Naive thymus-derived CD4-positive, alpha-beta T cell (primary cell): ENCODE measurements at regions not wholly inside any gene's neighbourhood (a gene's known extent, or its start where the extent isn't known, plus 50 kb on each side); places are given as distances from the start of the nearest gene placed in this dataset.

Source experiments
- ATAC-seq: fragments of 150-1000 bp; cut with Tn5 transposase; 2 replicates; pipeline ENCODE4 v1.10.0; 2021; ENCODE audit warnings: mild to moderate bottlenecking, moderate library complexity
- CTCF ChIA-PET: fragments of 350-600 bp; sonication (Branson Sonifier 250); formaldehyde crosslinking; loops from one replicate; lab custom pipeline; 2021; ENCODE audit warnings: antibody characterized with exemption; lab: Charles Lee
- POLR2A ChIA-PET: fragments of 350-600 bp; sonication (Branson Sonifier 250); formaldehyde crosslinking; loops from one replicate; lab custom pipeline; 2021; ENCODE audit warnings: antibody characterized with exemption, inconsistent platforms; lab: Charles Lee
- DNase-seq, 9 donors: peaks; one replicate each; pipeline versions ENCODE4 v3.0.0 to v3.0.0-alpha.2; 2020 to 2022; ENCODE audit warnings: mixed read lengths in 1 of 9
- H3K27ac ChIP-seq: one replicate; pipeline ENCODE4 v1.7.0; 2013; ENCODE audit warnings: mild to moderate bottlenecking, low read depth, low read length, moderate library complexity
- H3K27me3 ChIP-seq, 2 donors: one replicate each; pipeline ENCODE4 v1.7.0; 2013; ENCODE audit warnings: low read length in 2 of 2, mild to moderate bottlenecking in 2 of 2, moderate library complexity in 2 of 2; ENCODE audit not compliant: control insufficient read depth in 2 of 2, insufficient read depth in 2 of 2
- H3K36me3 ChIP-seq, 3 experiments: 1 replicate in 2 of 3; 2 replicates in 1 of 3; pipeline ENCODE4 v1.7.0; 2013; ENCODE audit warnings: low read length in 3 of 3, mild to moderate bottlenecking in 3 of 3, moderate library complexity in 1 of 3; ENCODE audit not compliant: insufficient read depth in 3 of 3, control insufficient read depth in 2 of 3
- H3K4me1 ChIP-seq, 2 donors: one replicate each; pipeline ENCODE4 v1.7.0; 2013; ENCODE audit warnings: low read length in 2 of 2, mild to moderate bottlenecking in 2 of 2, moderate library complexity in 1 of 2; ENCODE audit not compliant: control insufficient read depth in 2 of 2, insufficient read depth in 2 of 2
- H3K4me3 ChIP-seq: 2 replicates; pipeline ENCODE4 v1.7.0; 2013; ENCODE audit warnings: mild to moderate bottlenecking, low read length
- H3K9me3 ChIP-seq, 3 experiments: 1 replicate in 2 of 3; 2 replicates in 1 of 3; pipeline ENCODE4 v1.7.0; 2013; ENCODE audit warnings: low read length in 3 of 3; ENCODE audit not compliant: control insufficient read depth in 2 of 3
- H3K27ac Mint-ChIP-seq, 9 donors: one replicate each; pipeline ENCODE4 v1.8.0; 2020 to 2022; ENCODE audit warnings: mixed read lengths in 9 of 9, mild to moderate bottlenecking in 8 of 9, moderate library complexity in 5 of 9, inconsistent platforms in 2 of 9
- H3K27me3 Mint-ChIP-seq, 5 donors: one replicate each; pipeline ENCODE4 v1.8.0; 2021 to 2022; ENCODE audit warnings: mixed read lengths in 5 of 5, mild to moderate bottlenecking in 1 of 5
- H3K36me3 Mint-ChIP-seq, 5 donors: one replicate each; pipeline ENCODE4 v1.8.0; 2020 to 2022; ENCODE audit warnings: mixed read lengths in 5 of 5, mild to moderate bottlenecking in 3 of 5, inconsistent platforms in 1 of 5
- H3K4me1 Mint-ChIP-seq, 7 donors: one replicate each; pipeline ENCODE4 v1.8.0; 2020 to 2022; ENCODE audit warnings: mixed read lengths in 7 of 7, mild to moderate bottlenecking in 3 of 7, inconsistent platforms in 1 of 7
- H3K4me3 Mint-ChIP-seq, 10 donors: one replicate each; pipeline ENCODE4 v1.8.0; 2020 to 2022; ENCODE audit warnings: mild to moderate bottlenecking in 10 of 10, mixed read lengths in 10 of 10, moderate library complexity in 6 of 10, inconsistent platforms in 2 of 10
- H3K9me3 Mint-ChIP-seq, 11 donors: one replicate each; pipeline ENCODE4 v1.8.0; 2020 to 2022; ENCODE audit warnings: mixed read lengths in 11 of 11, mild to moderate bottlenecking in 4 of 11, inconsistent platforms in 1 of 11, moderate library complexity in 1 of 11
- intact Hi-C, 2 donors: fragments of 100-400 bp; cut with micrococcal nuclease; formaldehyde crosslinking; loops; one replicate each; pipeline ENCODE4 v1.15.1; 2023

DNA sequence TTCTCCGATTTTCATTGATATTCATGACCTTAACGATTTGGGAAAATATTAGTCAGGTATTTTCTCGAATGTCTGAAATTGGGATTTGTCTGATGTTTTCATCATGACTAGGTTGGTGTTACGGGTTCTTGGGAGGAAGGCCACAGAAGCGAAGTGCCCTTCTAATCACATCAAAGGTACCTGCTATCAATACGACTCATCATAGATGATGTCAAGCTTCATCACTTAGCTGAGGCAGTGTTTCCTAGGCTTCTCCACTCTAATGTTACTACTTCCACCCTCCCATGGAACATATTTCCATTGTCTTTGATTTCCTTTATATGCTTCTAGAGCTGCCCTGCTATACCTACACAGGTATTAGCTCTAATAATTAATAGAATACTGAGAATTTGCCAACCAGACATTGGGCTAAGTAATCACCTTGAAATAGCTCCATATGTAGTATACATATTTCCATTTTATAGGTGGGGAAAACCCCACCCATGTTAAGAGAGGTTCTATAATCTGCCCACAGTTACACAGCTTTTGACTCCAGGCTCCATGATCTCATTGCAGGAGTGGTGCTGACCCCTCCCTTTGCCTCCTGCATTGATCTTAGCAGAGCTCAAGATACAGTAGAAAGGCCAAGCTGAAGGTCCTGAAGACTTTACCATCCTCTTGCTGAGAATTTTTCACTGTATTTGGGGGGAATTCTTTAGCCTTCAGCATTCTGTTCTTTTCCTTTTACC, 238.6 kb upstream of the ADAMTSL1 start:
- DNase-seq, result no peak
- Mint-ChIP-seq H3K4me3 (no peak overlapping the region), H3K9me3 (peaks cover 0 to 8% (median 0%) of the 10 kb centered on the region in 11 donors), H3K4me1 (no peaks in the 10 kb centered on the region), H3K27me3 (peaks cover 0 to 33% (median 16%) of the 10 kb centered on the region in 5 donors), H3K27ac (no peak overlapping the region), H3K36me3 (no peaks in the 10 kb centered on the region)
- Histone ChIP-seq H3K4me3 (no peak overlapping the region), H3K4me1 (no peaks in the 10 kb centered on the region), H3K27ac (no peak overlapping the region), H3K36me3 (no peaks in the 10 kb centered on the region), H3K9me3 (no peaks in the 10 kb centered on the region), H3K27me3 (no peaks in the 10 kb centered on the region)
- intact Hi-C loops, result no loop called here
- ATAC-seq, result no peak
- CTCF ChIA-PET, result interaction anchor here (0.9 kb wide), 1 partner anchor 22 kb away, joined by 3 read pairs; no protein-coding TSS in a partner anchor
- POLR2A ChIA-PET, result no interaction called here

DNA sequence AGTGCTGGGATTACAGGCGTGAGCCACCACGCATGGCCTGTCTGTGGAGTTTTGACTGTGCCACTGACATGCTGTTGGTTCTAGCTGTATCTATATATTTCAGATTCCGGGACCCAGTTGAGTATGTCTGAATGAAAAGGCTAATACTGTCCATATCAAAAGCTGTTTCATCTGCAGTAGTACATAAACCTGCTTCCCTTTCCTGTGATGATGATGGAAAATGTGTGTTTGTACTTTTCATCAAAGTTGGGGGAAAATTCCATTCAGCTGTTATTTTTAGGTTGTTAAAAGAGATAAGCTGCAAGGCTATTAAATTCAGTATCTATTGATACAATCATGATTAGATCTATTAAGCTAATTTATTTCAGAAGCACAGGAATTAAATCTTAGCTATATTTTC, 237.6 kb upstream of the ADAMTSL1 start:
- H3K27me3 ChIP-seq, result no peaks in the 10 kb centered on the region
- no peaks in the 10 kb centered on the region for H3K36me3 ChIP-seq
- ChIA-PET POLR2A (no interaction called here), CTCF (interaction anchor here (0.6 kb wide), 1 partner anchor 91 kb away, joined by 3 read pairs; no protein-coding TSS in a partner anchor)
- no peaks in the 10 kb centered on the region for H3K9me3 ChIP-seq
- no peak for DNase-seq
- no peaks in the 10 kb centered on the region for H3K4me1 ChIP-seq
- Mint-ChIP-seq H3K27me3 (peaks cover 0 to 30% (median 16%) of the 10 kb centered on the region in 5 donors), H3K4me1 (no peaks in the 10 kb centered on the region), H3K36me3 (no peaks in the 10 kb centered on the region), H3K9me3 (peaks cover 0 to 8% (median 0%) of the 10 kb centered on the region in 11 donors), H3K27ac (no peak overlapping the region), H3K4me3 (no peak overlapping the region)
- intact Hi-C loops, result no loop called here
- no peak overlapping the region for H3K27ac ChIP-seq
- no peak overlapping the region for H3K4me3 ChIP-seq
- no peak for ATAC-seq

DNA sequence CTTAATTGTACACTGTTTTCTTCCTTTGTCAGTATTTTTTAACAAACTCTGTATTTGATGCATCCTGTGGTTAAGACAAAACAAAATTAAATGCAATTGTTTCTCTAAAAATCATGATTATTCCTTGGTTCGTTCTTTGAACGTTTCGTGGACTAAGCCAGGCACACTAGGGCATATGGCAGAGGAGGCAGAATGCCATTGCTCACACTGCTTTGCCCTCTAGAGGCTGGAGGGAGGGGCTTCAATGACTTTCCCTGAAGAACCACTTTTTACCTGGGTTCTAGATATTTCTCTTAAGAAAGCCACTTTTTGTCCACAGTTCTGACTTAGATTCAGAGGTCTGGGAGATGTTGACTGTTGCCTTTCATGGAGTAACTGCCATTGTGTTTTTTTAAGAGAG, 236.2 kb upstream of the ADAMTSL1 start:
- DNase-seq (no peak), ATAC-seq (no peak)
- CTCF ChIA-PET, result no interaction called here
- Histone ChIP-seq H3K9me3 (no peaks in the 10 kb centered on the region), H3K27me3 (no peaks in the 10 kb centered on the region), H3K27ac (no peak overlapping the region), H3K36me3 (no peaks in the 10 kb centered on the region), H3K4me3 (no peak overlapping the region), H3K4me1 (no peaks in the 10 kb centered on the region)
- POLR2A ChIA-PET, result no interaction called here
- Mint-ChIP-seq H3K27ac (no peak overlapping the region), H3K9me3 (peaks cover 0 to 3% (median 0%) of the 10 kb centered on the region in 11 donors), H3K4me3 (no peak overlapping the region), H3K36me3 (no peaks in the 10 kb centered on the region), H3K4me1 (no peaks in the 10 kb centered on the region), H3K27me3 (peaks cover 0 to 24% (median 17%) of the 10 kb centered on the region in 5 donors)
- intact Hi-C loops, result no loop called here

DNA sequence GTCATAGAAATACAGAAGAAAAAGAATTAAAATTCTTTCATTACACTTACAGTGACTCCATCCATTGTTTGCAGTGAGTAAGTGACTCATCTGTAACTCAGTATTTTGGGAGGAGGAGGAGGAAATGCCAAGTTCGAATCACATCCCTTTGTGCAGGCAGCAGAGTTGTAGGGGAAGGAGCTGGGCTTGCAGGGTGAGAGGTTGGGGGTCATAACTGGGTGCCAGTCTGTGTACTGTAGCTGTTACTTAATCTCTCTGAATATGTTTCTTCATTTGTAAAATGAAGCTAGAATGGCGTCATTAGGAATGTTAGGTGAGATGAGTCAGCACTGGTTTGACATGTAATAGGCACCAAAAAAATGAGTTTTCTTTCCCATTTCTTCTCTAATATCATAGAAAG, 235.7 kb upstream of the ADAMTSL1 start:
- no peak overlapping the region for H3K4me3 Mint-ChIP-seq
- ATAC-seq (no peak), DNase-seq (no peak)
- ChIA-PET POLR2A (no interaction called here), CTCF (no interaction called here)
- H3K36me3 ChIP-seq, result no peaks in the 10 kb centered on the region
- no peaks in the 10 kb centered on the region for H3K9me3 ChIP-seq
- no peaks in the 10 kb centered on the region for H3K27me3 ChIP-seq
- no peak overlapping the region for H3K4me3 ChIP-seq
- H3K27ac ChIP-seq, result no peak overlapping the region
- H3K4me1 Mint-ChIP-seq, result no peaks in the 10 kb centered on the region
- peaks cover 0 to under 1% (median 0%) of the 10 kb centered on the region in 5 donors for H3K36me3 Mint-ChIP-seq
- peaks cover 0 to 23% (median 17%) of the 10 kb centered on the region in 5 donors for H3K27me3 Mint-ChIP-seq
- no peaks in the 10 kb centered on the region for H3K4me1 ChIP-seq
- intact Hi-C loops, result no loop called here
- H3K9me3 Mint-ChIP-seq, result peaks cover 0 to 3% (median 1%) of the 10 kb centered on the region in 11 donors
- no peak overlapping the region for H3K27ac Mint-ChIP-seq

DNA sequence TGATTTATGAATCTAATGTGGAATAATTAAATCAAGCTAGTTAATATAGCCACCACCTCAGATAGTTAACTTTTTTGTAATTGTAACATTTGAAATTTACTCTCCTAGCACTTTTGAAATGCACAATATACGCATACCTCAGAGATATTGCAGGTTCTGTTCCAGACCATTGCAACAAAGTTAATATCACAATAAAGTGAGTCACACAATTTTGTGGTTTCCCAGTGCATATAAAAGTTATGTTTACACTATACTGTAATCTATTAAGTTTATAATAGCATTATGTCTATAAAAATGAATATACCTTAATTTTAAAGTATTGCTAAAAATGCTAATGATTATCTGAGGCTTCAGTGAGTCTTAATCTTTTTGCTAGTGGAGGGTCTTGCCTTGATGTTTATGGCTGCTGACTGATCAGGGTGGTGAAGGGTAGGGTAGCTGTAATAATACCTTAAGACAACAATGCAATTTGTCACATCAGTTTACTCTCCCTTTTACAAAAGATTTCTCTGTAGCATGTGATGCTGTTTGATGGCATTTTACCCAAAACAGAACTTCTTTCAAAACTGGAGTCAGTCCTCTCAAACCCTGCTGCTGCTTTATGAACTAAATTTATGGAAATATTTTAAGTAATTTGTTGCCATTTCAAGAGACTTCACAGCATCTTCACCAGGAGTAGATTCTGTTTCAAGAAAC, 235.1 kb upstream of the ADAMTSL1 start:
- CTCF ChIA-PET, result interaction anchor here (0.5 kb wide), 1 partner anchor 20 kb away, joined by 3 read pairs; no protein-coding TSS in a partner anchor
- Histone ChIP-seq H3K27ac (no peak overlapping the region), H3K4me3 (no peak overlapping the region), H3K9me3 (no peaks in the 10 kb centered on the region), H3K36me3 (no peaks in the 10 kb centered on the region), H3K4me1 (no peaks in the 10 kb centered on the region), H3K27me3 (no peaks in the 10 kb centered on the region)
- Mint-ChIP-seq H3K27me3 (peaks cover 0 to 18% (median 13%) of the 10 kb centered on the region in 5 donors), H3K36me3 (peaks cover 0 to 5% (median 0%) of the 10 kb centered on the region in 5 donors), H3K27ac (no peak overlapping the region), H3K4me3 (no peak overlapping the region), H3K4me1 (no peaks in the 10 kb centered on the region), H3K9me3 (peaks cover 0 to 6% (median 4%) of the 10 kb centered on the region in 11 donors)
- POLR2A ChIA-PET, result no interaction called here
- intact Hi-C loops, result no loop called here
- ATAC-seq (no peak), DNase-seq (no peak)

DNA sequence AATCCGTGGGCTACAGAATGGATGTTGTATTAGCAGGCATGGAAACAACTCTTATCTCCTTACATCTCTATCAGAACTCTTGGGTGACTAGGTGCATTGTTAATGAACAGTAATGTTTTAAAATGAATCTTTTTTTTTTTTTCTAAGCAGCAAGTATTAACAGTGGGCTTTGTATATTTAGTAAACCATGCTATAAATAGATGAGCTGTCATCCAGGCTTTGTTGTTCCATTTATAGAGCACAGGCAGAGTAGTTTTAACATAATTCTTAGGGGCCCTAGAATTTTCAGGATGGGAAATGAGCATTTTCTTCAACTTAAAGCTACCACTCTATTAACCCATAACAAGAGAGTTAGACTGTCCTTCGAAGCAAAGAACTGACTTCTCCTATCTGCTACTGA, 233.7 kb upstream of the ADAMTSL1 start:
- ATAC-seq (no peak), DNase-seq (no peak)
- Histone ChIP-seq H3K9me3 (no peaks in the 10 kb centered on the region), H3K4me1 (no peaks in the 10 kb centered on the region), H3K27me3 (no peaks in the 10 kb centered on the region), H3K4me3 (no peak overlapping the region), H3K27ac (no peak overlapping the region), H3K36me3 (no peaks in the 10 kb centered on the region)
- Mint-ChIP-seq H3K36me3 (peaks cover 0 to 5% (median 0%) of the 10 kb centered on the region in 5 donors), H3K4me3 (no peak overlapping the region), H3K27me3 (peaks cover 0 to 22% (median 21%) of the 10 kb centered on the region in 5 donors), H3K4me1 (no peaks in the 10 kb centered on the region), H3K27ac (no peak overlapping the region), H3K9me3 (peaks cover 0 to 6% (median 4%) of the 10 kb centered on the region in 11 donors)
- ChIA-PET POLR2A (interaction anchor here (0.8 kb wide), 1 partner anchor 52 kb away, joined by 4 read pairs; no protein-coding TSS in a partner anchor), CTCF (no interaction called here)
- intact Hi-C loops, result no loop called here
